ENCODE measurements at regions not wholly inside any gene's neighbourhood (a gene's known extent, or its start where the extent isn't known, plus 50 kb on each side); places are given as distances from the start of the nearest gene placed in this dataset.

GRCh38 chr15:85890620-85890980 is 95.9 kb upstream of the KLHL25 start:
- no peak for DNase-seq

GRCh38 chr15:85891470-85891869 is 96.7 kb upstream of the KLHL25 start:
- DNase-seq, result no peak

GRCh38 chr15:85892232-85892631 is 97.5 kb upstream of the KLHL25 start:
- no peak for DNase-seq

GRCh38 chr15:85897207-85897894 is 102.6 kb upstream of the KLHL25 start:
- DNase-seq, result no peak

GRCh38 chr15:85897895-85898717 is 103.4 kb upstream of the KLHL25 start:
- no peak for DNase-seq

- DNase-seq, result no peak
Observed at GRCh38 chr15:85899927-85900326, 105.2 kb upstream of the KLHL25 start.

- no peak for DNase-seq
Observed at GRCh38 chr15:85905751-85906450, 111.2 kb upstream of the KLHL25 start.

GRCh38 chr15:85906640-85907039 is 111.9 kb upstream of the KLHL25 start:
- DNase-seq, result no peak

- DNase-seq, result no peak
Observed at GRCh38 chr15:85910834-85911233, 116.1 kb upstream of the KLHL25 start.

GRCh38 chr15:85913461-85913860 is 118.7 kb upstream of the KLHL25 start:
- DNase-seq, result no peak

GRCh38 chr15:85920956-85921355 is 126.2 kb upstream of the KLHL25 start:
- no peak for DNase-seq

GRCh38 chr15:85924088-85924487 is 129.4 kb upstream of the KLHL25 start:
- DNase-seq, result no peak

GRCh38 chr15:85925649-85926237 is 131.0 kb upstream of the KLHL25 start:
- no peak for DNase-seq

GRCh38 chr15:85926834-85927233 is 132.1 kb upstream of the KLHL25 start:
- no peak for DNase-seq

- DNase-seq, result no peak
Observed at GRCh38 chr15:85927931-85928537, 133.3 kb upstream of the KLHL25 start.

- DNase-seq, result no peak
Observed at GRCh38 chr15:85929786-85930185, 135.1 kb upstream of the KLHL25 start.

GRCh38 chr15:85932391-85932790 is 137.7 kb upstream of the KLHL25 start:
- DNase-seq, result no peak

GRCh38 chr15:85934691-85935090 is 140.0 kb upstream of the KLHL25 start:
- no peak for DNase-seq

- DNase-seq, result no peak
Observed at GRCh38 chr15:85935182-85935581, 140.5 kb upstream of the KLHL25 start.

GRCh38 chr15:85937661-85938060 is 142.0 kb upstream of the AGBL1 start:
- DNase-seq, result no peak

- no peak for DNase-seq
Observed at GRCh38 chr15:85941186-85941855, 138.3 kb upstream of the AGBL1 start.

- no peak for DNase-seq
Observed at GRCh38 chr15:85942632-85943031, 137.0 kb upstream of the AGBL1 start.

Measured in activated CD4-positive, alpha-beta T cell treated with anti-CD3 and anti-CD28 coated beads for 48 hours (primary cell).